Transverse colon (tissue), 3 donors: ENCODE measurements at regions not wholly inside any gene's neighbourhood (a gene's known extent, or its start where the extent isn't known, plus 50 kb on each side); places are given as distances from the start of the nearest gene placed in this dataset.

Experiments
- EP300 ChIP-seq: sonication (generic); formaldehyde crosslinking; IDR thresholded peaks from one replicate; pipeline ENCODE4 v1.6.1; 2017; ENCODE audit warnings: antibody characterized with exemption, low read depth
- POLR2A ChIP-seq: fragments of 450-650 bp; IDR thresholded peaks from one replicate; pipeline ENCODE4 v1.6.1; 2016; ENCODE audit warnings: antibody characterized with exemption, mild to moderate bottlenecking, moderate library complexity
- TF ChIP-seq, protein P1 (sequence below), 5 experiments: fragments of 200-600 bp in 3 of 5; fragments of 450-650 bp in 2 of 5; sonication (generic) in 3 of 5; IDR thresholded peaks; 1 replicate in 2 of 5; 2 replicates in 3 of 5; pipeline ENCODE4 v1.5.1; 2016 to 2017; ENCODE audit warnings: antibody characterized with exemption in 5 of 5, inconsistent platforms in 3 of 5, mild to moderate bottlenecking in 2 of 5, moderate library complexity in 1 of 5

DNA sequence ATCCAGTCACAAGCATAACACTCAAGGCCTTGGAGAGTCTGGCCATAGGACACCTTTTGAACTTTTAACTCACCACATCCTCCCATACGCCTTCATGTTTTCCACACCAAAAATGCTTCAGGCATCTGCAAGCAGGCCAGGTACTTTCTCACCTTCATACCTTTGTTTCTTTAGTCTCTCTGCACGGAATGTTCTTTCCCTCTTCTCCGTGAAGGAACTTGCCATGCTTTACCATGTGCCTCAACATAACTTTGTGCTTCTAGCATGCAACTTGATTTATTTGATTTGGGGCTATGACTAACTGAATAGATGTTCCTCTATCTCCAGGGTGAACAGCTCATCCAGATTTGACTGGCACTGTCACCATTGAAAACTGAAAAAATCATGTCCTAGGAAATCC lies 141.7 kb upstream of the ACVR2A start:
- TF ChIP-seq, protein P1, sequence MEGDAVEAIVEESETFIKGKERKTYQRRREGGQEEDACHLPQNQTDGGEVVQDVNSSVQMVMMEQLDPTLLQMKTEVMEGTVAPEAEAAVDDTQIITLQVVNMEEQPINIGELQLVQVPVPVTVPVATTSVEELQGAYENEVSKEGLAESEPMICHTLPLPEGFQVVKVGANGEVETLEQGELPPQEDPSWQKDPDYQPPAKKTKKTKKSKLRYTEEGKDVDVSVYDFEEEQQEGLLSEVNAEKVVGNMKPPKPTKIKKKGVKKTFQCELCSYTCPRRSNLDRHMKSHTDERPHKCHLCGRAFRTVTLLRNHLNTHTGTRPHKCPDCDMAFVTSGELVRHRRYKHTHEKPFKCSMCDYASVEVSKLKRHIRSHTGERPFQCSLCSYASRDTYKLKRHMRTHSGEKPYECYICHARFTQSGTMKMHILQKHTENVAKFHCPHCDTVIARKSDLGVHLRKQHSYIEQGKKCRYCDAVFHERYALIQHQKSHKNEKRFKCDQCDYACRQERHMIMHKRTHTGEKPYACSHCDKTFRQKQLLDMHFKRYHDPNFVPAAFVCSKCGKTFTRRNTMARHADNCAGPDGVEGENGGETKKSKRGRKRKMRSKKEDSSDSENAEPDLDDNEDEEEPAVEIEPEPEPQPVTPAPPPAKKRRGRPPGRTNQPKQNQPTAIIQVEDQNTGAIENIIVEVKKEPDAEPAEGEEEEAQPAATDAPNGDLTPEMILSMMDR (IDR thresholded peaks at IDR 0.05), result no peak
- TF ChIP-seq EP300 (no peak), POLR2A (no peak)
